ENCODE measurements at regions not wholly inside any gene's neighbourhood (a gene's known extent, or its start where the extent isn't known, plus 50 kb on each side); places are given as distances from the start of the nearest gene placed in this dataset.
A peak's percentile ranks its signal among the peaks of the same experiment; 100 is the strongest.

DNA sequence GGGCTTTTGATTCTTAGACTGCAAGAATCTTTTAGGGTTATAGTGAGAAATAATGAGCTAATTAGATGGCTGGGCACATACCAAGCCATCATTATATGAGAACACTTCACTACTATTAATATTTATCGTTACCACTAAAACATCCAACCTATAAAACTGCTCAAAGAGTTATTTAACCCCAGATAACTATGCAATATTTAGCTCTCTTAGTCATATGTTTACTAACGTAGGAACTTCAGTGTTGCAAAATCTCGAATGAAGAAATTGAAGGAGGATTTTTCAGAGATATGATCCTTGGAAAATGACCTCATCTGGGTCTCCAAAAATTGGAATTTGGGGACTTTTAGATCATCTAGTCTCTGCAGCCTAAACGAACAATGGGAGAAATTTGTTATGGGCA lies 265.0 kb upstream of the RPS6KA3 start:
- DNase-seq (ENCODE audit: extremely low read depth, insufficient read length): no peak
- H3K27me3 ChIP-seq (replicated peaks; ENCODE audit: control insufficient read depth, insufficient read depth, low read length): no peaks in the 10 kb centered on the region; the same call in 1 of the 2 replicates
- H3K36me3 ChIP-seq (ENCODE audit: control insufficient read depth, insufficient read depth, low read length): no peaks in the 10 kb centered on the region
- TF ChIP-seq, protein P1, sequence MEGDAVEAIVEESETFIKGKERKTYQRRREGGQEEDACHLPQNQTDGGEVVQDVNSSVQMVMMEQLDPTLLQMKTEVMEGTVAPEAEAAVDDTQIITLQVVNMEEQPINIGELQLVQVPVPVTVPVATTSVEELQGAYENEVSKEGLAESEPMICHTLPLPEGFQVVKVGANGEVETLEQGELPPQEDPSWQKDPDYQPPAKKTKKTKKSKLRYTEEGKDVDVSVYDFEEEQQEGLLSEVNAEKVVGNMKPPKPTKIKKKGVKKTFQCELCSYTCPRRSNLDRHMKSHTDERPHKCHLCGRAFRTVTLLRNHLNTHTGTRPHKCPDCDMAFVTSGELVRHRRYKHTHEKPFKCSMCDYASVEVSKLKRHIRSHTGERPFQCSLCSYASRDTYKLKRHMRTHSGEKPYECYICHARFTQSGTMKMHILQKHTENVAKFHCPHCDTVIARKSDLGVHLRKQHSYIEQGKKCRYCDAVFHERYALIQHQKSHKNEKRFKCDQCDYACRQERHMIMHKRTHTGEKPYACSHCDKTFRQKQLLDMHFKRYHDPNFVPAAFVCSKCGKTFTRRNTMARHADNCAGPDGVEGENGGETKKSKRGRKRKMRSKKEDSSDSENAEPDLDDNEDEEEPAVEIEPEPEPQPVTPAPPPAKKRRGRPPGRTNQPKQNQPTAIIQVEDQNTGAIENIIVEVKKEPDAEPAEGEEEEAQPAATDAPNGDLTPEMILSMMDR (IDR thresholded peaks at IDR 0.05; ENCODE audit: insufficient read depth, low read length, poor library complexity, severe bottlenecking): no peak
- H3K4me3 ChIP-seq (replicated peaks; ENCODE audit: low read depth, low read length): no peak overlapping the region

DNA sequence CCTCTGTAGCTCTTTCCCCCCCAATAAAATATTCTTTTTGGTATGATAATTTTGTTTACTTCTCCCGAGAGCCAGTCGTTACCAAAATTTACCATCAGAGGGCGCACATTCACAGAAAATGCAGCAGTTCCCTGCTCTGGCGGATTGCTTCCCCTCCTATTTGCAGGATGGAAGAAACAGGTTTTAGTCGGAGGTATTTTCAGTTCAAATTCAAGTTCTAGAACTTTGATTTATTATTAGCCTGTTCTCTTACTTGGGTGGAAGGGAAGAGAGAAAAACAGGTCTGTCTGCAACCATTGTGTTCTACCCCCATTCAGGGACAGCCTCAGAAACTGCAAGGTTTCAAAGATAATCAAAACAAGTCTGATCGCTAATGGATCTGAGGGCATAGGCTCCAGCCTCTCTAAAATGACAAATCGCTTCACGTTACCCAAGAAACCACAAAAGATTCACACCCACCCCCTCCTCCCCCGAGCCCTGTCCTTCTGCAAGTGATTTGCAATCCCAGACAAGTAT lies 263.8 kb upstream of the RPS6KA3 start:
- no peak for DNase-seq (ENCODE audit: extremely low read depth, insufficient read length)
- Histone ChIP-seq H3K36me3 (ENCODE audit: control insufficient read depth, insufficient read depth, low read length) (no peaks in the 10 kb centered on the region), H3K4me3 (replicated peaks; ENCODE audit: low read depth, low read length) (no peak overlapping the region), H3K27me3 (replicated peaks; ENCODE audit: control insufficient read depth, insufficient read depth, low read length) (no peaks in the 10 kb centered on the region; the same call in 1 of the 2 replicates)
- TF ChIP-seq, protein P1 (IDR thresholded peaks at IDR 0.05; ENCODE audit: insufficient read depth, low read length, poor library complexity, severe bottlenecking): peak; percentile 78

DNA sequence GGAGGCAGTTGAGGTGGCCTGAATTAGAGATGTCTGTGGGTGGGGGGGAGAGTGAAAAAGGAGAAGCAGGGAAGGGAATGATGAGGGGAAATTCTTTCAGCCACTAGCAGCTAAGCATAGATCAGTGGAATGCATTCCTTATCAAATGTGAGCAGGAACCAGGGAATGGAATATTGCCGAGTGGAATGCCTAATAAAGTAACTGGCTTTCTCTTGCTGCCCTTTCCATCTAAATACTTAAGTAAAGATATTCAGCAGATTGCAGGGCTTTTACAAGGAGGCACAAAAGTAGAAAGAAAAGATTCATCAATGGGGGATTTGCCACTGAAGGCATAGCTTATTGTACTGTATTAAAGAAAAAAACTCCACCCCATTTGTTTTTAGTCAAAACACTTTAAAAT lies 263.0 kb upstream of the RPS6KA3 start:
- Histone ChIP-seq H3K4me3 (replicated peaks; ENCODE audit: low read depth, low read length) (no peak overlapping the region), H3K36me3 (ENCODE audit: control insufficient read depth, insufficient read depth, low read length) (no peaks in the 10 kb centered on the region), H3K27me3 (replicated peaks; ENCODE audit: control insufficient read depth, insufficient read depth, low read length) (no peaks in the 10 kb centered on the region; the same call in 1 of the 2 replicates)
- TF ChIP-seq, protein P1 (IDR thresholded peaks at IDR 0.05; ENCODE audit: insufficient read depth, low read length, poor library complexity, severe bottlenecking): no peak
- DNase-seq (ENCODE audit: extremely low read depth, insufficient read length): no peak

DNA sequence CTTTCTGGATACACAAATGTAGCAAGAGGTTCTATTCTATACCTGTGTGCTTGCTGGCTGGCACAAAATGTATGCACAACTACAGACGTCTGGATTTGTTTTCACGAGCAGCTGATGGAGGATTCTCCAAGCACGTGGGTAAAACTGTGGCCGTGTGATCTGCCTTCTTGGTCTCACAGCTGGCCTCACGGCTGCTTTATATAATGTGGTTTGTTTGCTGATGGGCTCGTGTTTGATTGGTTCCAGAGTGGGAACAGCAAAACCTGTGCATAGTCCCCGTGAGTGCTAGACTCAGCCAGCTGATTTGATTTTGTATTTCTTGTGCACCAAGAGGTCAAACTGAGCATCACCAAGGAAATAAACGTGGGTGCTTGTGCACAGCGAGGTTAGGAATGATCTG lies 262.6 kb upstream of the RPS6KA3 start:
- Histone ChIP-seq H3K36me3 (ENCODE audit: control insufficient read depth, insufficient read depth, low read length) (no peaks in the 10 kb centered on the region), H3K27me3 (replicated peaks; ENCODE audit: control insufficient read depth, insufficient read depth, low read length) (no peaks in the 10 kb centered on the region; the same call in 1 of the 2 replicates), H3K4me3 (replicated peaks; ENCODE audit: low read depth, low read length) (no peak overlapping the region)
- TF ChIP-seq, protein P1 (IDR thresholded peaks at IDR 0.05; ENCODE audit: insufficient read depth, low read length, poor library complexity, severe bottlenecking): no peak
- no peak for DNase-seq (ENCODE audit: extremely low read depth, insufficient read length)

DNA sequence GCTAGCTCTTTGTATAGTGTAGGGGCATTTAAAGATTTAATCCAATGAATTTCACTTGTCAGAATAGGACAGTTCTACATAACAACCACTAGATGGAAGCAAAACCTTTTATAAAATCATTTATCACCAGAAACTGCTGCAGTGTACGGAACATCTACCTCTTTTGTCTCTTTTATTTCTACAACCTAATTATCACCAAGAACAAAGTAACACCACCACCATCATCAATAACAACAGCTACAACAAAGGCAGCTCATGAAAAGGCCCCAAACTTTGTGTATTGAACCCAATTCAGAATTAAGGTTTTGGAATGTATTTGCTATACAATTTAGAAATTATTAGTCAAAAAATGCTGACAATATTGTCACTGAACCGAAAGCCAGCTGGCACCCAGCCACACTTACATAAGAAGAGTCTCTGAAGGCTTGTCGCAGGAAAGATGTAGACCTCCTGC lies 260.9 kb upstream of the RPS6KA3 start:
- TF ChIP-seq, protein P1 (IDR thresholded peaks at IDR 0.05; ENCODE audit: insufficient read depth, low read length, poor library complexity, severe bottlenecking): peak; percentile 35
- Histone ChIP-seq H3K27me3 (replicated peaks; ENCODE audit: control insufficient read depth, insufficient read depth, low read length) (no peaks in the 10 kb centered on the region; the same call in 1 of the 2 replicates), H3K4me3 (replicated peaks; ENCODE audit: low read depth, low read length) (no peak overlapping the region), H3K36me3 (ENCODE audit: control insufficient read depth, insufficient read depth, low read length) (no peaks in the 10 kb centered on the region)
- no peak for DNase-seq (ENCODE audit: extremely low read depth, insufficient read length)

DNA sequence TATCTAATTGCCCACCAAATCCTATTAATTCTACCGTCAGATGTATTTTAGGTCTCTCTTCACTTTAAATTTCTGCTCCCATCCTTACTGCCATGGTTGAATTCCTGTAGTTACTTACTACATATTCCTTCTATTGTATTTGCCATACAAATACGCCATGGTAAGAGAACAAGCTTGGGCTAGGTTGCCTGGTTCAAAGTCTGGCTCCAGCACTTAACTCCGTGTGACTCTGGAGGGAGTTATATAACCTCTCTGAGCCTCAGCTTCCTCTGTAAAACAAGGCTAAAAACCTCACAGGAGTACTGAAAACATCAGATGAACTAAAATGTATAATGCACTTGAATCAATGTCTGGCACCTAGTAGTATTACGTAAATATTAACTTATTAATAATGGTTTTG lies 260.3 kb upstream of the RPS6KA3 start:
- H3K4me3 ChIP-seq (replicated peaks; ENCODE audit: low read depth, low read length): no peak overlapping the region
- TF ChIP-seq, protein P1 (IDR thresholded peaks at IDR 0.05; ENCODE audit: insufficient read depth, low read length, poor library complexity, severe bottlenecking): no peak
- no peaks in the 10 kb centered on the region; the same call in 1 of the 2 replicates for H3K27me3 ChIP-seq (replicated peaks; ENCODE audit: control insufficient read depth, insufficient read depth, low read length)
- DNase-seq (ENCODE audit: extremely low read depth, insufficient read length): no peak
- H3K36me3 ChIP-seq (ENCODE audit: control insufficient read depth, insufficient read depth, low read length): no peaks in the 10 kb centered on the region
